ENCODE measurements at regions not wholly inside any gene's neighbourhood (a gene's known extent, or its start where the extent isn't known, plus 50 kb on each side); places are given as distances from the start of the nearest gene placed in this dataset.

DNA sequence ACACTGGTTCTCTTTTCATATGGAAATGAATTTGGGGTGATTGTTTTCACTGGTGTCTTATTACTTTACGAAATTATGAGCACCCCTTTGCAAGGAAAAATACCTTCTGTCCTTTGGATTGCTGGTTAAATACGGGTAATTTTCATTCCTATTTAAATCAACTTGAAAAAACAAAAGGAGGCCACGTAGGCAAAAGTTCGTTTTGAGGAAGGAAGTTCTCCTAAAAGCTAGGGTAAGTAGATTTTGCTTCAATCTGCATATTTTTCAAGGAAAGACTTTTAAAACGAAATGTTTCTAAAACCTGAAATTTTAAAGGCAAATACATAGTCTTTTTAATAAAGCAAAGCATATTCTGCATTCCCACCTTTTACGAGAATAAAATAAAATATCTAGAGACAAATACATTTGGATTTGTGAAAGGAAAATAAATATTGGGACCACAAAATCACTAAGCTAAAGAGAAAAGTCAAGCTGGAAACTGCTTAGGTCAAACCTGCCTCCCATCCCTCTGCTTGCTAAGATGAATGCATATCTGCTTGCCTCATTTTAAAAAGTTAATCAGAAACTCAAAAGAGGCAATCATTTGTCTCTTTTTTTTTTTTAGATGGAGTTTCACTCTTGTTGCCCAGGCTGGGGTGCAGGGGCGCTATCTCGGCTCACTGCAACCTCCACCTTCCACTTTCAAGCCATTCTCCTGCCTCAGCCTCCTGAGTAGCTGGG, 70.9 kb upstream of the ETS2 start:
- in situ Hi-C loops (cut with MboI; ENCODE audit: low sequenced_read_pairs): loop anchor here (10.0 kb wide), 1 partner anchor 410 kb away; no protein-coding TSS in a partner anchor

DNA sequence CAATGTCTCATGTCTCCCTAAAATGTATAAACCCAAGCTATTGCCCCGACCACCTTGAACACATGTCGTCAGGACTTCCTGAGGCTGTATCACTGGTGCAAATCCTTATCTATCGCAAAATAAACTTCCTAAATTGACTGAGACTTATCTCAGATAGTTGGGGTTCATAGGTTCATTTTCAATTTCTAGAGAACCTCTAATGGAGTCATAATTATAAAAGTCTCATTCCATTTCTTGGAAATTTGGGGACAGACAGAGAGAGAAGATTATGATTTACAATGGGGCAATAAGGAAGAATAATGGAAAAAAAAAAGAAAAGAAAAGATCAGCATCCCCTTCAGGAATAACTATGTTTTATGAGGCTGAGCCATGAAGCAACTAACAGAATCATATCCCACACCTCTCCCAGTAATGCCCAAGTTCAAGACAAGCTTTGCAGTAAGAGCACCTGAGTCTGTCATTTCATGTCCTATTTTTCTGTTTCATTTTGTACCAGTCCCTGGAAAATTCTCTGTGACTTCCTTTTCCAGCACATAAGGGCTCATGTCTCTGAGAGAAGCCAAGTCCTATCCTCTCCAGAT, 70.0 kb upstream of the ETS2 start:
- in situ Hi-C loops (cut with MboI; ENCODE audit: low sequenced_read_pairs): loop anchor here (10.0 kb wide), 1 partner anchor 409 kb away; no protein-coding TSS in a partner anchor

DNA sequence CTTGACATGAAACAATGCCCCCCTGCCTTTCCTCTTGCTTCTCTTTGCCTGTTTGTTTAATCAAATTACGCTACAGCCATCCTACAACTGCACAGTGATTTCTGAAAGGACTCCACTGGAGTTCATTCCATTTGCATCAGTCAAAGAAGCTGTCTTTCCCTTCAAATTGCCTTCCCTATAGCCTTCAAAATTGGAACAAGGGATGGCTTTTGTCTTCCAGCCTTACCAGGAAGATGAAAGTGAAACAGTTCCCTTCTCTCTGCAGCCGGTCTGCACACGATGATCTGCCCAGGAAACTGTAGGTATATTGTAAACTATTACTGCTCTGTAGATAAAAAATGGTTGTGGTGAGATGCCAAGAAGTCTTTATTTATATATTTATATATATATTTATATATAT, 65.6 kb upstream of the ETS2 start:
- in situ Hi-C loops (cut with MboI; ENCODE audit: low sequenced_read_pairs): loop anchor here (10.0 kb wide), 1 partner anchor 385 kb away; no protein-coding TSS in a partner anchor

DNA sequence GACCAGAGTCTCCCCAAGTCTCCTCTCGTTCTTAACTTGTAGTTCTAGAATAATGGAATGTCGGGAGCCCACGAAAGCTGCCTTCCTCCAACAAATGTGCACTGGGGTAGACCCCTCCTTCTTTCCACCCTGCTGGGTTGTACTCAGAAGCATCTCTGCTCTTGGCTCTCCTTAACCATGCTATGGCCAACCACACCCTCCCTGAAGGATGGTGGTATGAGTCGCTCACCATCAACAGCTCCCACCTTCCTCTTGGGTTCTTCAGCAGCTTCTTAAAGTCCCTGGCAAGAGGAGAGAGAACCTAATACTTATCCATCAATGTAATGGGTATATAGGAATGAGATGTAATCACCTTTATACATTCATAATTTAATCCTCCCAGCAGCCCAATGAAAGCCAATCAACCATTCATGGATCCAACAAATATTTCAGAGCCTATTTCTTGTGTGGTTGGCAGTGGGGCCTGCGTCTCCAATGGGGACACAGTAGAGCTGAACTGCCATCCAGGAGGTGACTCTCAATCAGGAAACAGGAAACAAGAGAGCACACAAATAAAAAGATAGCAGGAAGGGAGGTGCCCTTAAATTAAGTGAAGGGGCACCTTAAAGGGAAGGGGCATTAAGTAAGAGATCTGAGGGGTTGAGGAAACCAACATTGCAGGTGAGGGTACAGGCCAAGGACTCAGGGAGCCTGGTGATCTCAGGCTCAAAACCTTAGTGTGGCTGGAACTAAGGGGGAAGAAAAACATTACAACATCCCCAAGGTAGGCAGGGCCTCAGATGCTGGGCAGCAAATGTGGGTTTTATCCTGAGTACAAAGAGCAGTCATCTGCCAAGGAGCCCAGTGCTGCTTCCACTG, 64.4 kb upstream of the ETS2 start:
- in situ Hi-C loops (cut with MboI; ENCODE audit: low sequenced_read_pairs): loop anchor here (10.0 kb wide), 1 partner anchor 383 kb away; no protein-coding TSS in a partner anchor

DNA sequence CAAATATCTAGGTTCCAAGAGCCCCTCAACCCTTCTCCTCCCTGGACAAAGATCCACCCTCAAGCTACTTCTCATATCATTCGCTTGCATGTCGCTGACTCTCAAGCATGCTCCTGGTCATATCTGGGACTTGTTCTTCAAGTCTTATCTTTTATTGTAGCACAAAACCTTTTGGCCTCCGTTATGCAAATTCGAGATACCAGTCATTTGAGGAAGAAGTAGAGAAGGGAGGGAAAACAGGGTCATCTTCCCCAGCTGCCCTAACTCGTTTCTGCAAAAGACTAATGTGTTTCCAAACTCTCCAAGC, 63.8 kb upstream of the ETS2 start:
- in situ Hi-C loops (cut with MboI; ENCODE audit: low sequenced_read_pairs): loop anchor here (10.0 kb wide), 1 partner anchor 383 kb away; no protein-coding TSS in a partner anchor

DNA sequence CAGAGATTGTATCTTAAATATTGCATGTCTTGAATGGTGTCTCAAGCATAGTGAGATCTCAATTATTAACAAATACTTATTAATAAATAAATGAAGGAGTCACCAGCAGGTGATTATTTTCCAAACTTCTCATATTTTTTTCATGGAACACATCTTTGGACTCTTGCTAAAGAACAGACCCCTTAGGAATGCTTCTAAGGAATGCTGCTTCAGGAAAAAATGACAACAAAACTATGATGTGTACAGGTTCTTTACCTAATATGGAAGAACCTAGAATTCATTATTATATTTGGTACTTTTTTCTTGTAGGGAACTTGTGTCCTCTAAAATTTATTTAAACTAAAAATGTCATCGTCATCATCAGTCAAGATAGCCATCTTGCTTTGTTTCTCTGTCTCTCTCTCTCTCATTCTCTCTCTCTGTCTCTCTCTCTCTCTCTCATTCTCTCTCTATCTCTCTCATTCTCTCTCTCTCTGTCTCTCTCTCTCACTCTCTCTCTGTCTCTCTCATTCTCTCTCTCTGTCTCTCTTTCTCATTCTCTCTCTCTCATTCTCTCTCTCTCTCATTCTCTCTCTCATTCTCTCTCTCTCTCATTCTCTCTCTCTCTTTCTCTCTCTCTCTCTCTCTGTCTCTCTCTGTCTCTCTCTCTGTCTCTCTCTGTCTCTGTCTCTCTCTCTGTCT, 63.0 kb upstream of the ETS2 start:
- in situ Hi-C loops (cut with MboI; ENCODE audit: low sequenced_read_pairs): loop anchor here (10.0 kb wide), 1 partner anchor 382 kb away; no protein-coding TSS in a partner anchor

DNA sequence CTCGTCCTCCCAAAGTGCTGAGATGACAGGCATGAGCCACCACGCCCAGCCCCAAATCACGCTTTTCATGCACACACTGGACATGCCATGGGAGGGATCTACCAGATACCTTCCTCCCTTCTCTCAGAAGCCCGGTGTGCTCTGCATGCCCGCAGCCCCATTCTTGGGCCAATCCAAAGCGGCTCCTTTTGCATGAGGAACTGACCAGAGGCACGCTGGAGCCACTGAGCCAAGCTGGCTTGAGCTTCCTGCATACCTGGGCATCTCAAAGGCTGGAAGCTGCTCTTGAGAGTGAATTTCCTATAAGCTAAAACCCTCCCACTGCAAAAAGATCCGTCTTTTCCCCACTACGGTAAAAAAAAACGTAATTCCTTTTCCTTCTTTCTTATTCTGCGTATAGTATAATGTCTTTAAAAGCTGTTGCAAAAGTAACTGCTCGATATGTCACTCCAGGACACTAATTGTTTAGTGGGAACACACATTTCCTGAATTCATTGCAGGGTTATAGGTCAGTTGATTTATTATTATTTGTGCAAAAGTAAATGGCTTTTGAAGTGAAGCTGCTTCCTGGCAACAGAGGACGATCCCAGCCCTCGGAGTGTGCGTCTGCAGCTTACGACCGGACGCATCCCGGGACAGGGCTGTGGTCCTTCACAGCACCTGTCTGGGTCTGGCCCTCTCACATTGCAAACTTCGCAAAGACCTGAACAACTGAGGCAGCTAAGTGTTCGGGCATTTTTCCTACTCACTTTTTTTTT, 61.8 kb upstream of the ETS2 start:
- in situ Hi-C loops (cut with MboI; ENCODE audit: low sequenced_read_pairs): loop anchor here (10.0 kb wide), 1 partner anchor 381 kb away; no protein-coding TSS in a partner anchor

DNA sequence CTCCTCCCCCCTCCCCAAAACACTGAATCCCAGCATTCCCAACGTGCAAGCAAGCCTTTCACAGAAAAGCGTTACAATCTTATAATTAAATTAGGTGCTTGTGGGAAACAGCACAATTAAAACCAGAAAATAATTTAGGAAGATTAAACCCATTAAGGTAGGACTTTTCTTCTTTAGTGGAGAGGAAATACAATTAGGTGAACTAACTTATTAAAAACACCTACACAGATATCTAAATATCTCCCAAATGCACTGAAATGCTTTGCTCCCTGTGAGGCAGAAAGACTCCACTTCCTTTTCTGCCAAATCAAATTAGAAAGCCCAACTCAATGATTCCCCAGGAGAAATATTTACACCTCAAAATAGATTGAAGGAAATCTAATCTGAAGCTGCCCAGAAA, 60.9 kb upstream of the ETS2 start:
- in situ Hi-C loops (cut with MboI; ENCODE audit: low sequenced_read_pairs): loop anchor here (10.0 kb wide), 1 partner anchor 380 kb away; no protein-coding TSS in a partner anchor

DNA sequence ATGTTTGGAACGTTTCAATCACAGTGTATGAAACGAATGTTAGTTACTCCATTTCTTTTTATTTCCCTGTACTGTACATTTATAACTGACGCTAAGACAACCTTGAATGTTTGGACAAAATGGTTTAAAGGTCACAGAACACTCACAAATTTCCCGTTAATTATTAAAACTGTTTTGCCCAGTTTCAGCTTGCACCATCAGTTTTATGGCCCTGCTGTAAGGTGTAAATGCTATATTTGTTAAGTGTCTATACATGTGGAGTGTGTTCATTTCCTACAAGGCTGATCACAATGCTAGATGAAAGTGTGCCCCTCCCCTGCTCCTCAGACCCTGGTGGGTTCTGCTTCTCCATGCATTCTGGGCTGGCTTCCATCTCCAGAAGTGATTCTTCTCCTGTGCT, 57.9 kb upstream of the ETS2 start:
- in situ Hi-C loops (cut with MboI; ENCODE audit: low sequenced_read_pairs): loop anchor here (10.0 kb wide), 1 partner anchor 377 kb away; no protein-coding TSS in a partner anchor

DNA sequence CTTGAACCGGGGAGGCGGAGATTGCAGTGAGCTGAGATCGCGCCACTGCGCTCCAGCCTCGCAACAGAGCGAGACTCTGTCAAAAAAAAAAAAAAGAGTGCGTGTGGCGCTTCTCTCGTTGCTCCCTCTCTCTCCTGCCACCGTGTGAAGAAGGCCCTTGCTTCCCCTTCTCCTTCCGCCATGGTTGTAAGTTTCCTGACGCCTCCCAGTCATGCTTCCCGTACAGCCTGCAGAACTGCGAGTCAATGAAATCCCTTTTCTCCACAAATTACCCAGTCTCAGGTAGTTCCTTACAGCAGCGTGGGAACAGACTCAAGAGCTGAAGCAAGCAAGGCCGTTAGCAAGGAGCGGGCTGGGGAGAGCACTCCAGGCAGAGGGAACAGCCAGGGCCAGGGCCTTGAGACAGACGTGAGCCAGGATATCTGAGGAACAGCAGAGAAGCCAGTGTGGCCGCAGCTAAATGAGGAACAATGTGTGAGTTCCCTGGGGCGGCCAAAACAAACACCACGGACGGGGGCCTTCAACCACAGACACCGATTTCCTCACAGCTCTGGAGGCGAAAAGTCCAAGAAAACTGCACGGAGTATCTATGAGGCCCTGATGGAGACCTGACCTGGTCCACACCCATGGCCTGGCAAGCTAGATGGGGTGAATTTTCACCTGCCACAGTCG, 54.2 kb upstream of the ETS2 start:
- in situ Hi-C loops (cut with MboI; ENCODE audit: low sequenced_read_pairs): no loop called here

DNA sequence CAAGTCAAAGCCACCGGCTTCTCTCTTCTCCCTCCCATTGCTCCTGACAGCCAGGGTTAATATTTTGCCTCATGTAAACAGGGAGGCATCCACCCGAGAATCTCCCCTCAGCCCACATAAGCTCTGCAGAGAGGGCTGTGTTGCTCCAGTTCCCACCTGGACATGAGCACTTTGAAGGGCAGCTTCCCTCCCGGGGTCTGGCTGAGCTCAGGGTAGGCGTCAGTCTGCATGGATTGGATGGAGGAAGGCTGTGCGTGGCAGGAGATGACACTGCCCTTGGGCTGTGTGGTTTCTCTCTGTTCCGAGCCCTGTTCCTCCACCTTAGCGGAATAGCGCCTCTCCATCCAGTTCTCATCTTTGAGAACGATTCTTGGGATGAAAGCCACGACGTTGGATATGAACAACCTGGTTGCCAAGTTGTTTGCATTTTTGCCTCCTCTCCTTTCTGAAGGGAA, 53.7 kb upstream of the ETS2 start:
- in situ Hi-C loops (cut with MboI; ENCODE audit: low sequenced_read_pairs): no loop called here

DNA sequence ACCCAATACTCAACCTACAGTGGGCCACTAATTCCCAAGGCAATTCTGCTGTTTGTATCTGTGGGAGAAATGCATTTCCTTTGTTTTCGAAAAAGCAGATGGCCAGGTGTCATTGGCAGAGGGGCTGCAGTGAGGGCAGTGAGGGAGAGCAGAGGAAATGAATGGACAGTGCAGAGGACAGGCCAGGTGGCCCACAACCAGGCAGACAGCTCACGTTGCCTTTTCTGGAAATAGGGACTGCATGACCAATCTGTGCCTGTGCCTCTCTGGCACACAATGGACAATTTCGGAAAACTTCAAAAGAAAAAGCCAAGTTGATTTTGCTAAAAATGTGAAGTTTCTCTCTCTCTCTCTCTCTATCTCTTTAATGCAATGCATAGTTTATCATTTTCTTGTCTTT, 52.6 kb upstream of the ETS2 start:
- in situ Hi-C loops (cut with MboI; ENCODE audit: low sequenced_read_pairs): no loop called here

DNA sequence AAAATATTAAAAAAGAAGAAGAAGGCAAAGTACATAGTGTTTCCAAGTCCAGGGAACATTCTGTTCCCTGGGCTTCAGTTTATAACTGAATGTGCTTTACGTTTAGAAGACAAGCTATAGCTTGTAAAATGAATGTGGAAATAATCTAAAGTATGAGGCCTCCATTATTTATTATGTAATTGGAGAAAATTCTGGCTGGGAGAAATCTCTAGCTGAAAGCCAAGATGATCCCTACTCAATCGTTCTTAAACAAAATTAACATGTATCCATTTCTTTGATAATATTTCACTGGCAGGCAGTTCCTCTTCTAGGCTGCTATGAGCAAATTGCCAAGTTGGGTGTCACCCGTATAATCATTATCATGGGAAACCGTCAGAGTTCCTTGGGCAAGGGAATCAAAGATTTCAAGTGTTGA, 52.2 kb upstream of the ETS2 start:
- in situ Hi-C loops (cut with MboI; ENCODE audit: low sequenced_read_pairs): no loop called here
